Activated T-cell treated with anti-CD3 and anti-CD28 coated beads, Interleukin-2, amount 50 U/mL, for 4 hours (primary cell): ENCODE measurements at regions not wholly inside any gene's neighbourhood (a gene's known extent, or its start where the extent isn't known, plus 50 kb on each side); places are given as distances from the start of the nearest gene placed in this dataset.
"Not testable (repeated sequence)": the region's sequence is repeated elsewhere in the genome, so short reads cannot be mapped to it uniquely, and the experiment has no call there.

Experiments used
- ATAC-seq, 2 donors: fragments of 200-7000 bp; cut with Tn5 transposase; one replicate each; pipeline ENCODE4 v1.10.0; 2021
- DNase-seq: peaks from one replicate; pipeline ENCODE4 v3.0.0-alpha.2; 2020
- H3K27me3 Mint-ChIP-seq: one replicate; pipeline ENCODE4 v1.8.0; 2021; ENCODE audit warnings: low read depth, mixed read lengths
- H3K36me3 Mint-ChIP-seq: one replicate; pipeline ENCODE4 v1.8.0; 2022; ENCODE audit warnings: mixed read lengths; ENCODE audit not compliant: insufficient read depth
- H3K4me1 Mint-ChIP-seq: one replicate; pipeline ENCODE4 v1.8.0; 2021; ENCODE audit warnings: low read depth, mixed read lengths
- H3K4me3 Mint-ChIP-seq: one replicate; pipeline ENCODE4 v1.8.0; 2021; ENCODE audit warnings: mild to moderate bottlenecking, moderate library complexity, mixed read lengths
- H3K9me3 Mint-ChIP-seq: one replicate; pipeline ENCODE4 v1.8.0; 2021; ENCODE audit warnings: mixed read lengths

- not testable (repeated sequence) for H3K36me3 Mint-ChIP-seq, H3K27me3 Mint-ChIP-seq, ATAC-seq, H3K4me1 Mint-ChIP-seq, DNase-seq, H3K4me3 Mint-ChIP-seq, H3K9me3 Mint-ChIP-seq
Observed at GRCh38 chr6:58181557-58182065, 864.2 kb downstream of the PRIM2 start.

GRCh38 chr6:58185300-58185699, 867.9 kb downstream of the PRIM2 start:
- H3K4me1 Mint-ChIP-seq, DNase-seq, H3K9me3 Mint-ChIP-seq, H3K4me3 Mint-ChIP-seq, H3K36me3 Mint-ChIP-seq, ATAC-seq, H3K27me3 Mint-ChIP-seq: not testable (repeated sequence)

- not testable (repeated sequence) for H3K36me3 Mint-ChIP-seq, DNase-seq
Observed at GRCh38 chr6:58193209-58193608, 875.8 kb downstream of the PRIM2 start.

GRCh38 chr6:58198301-58198700, 880.9 kb downstream of the PRIM2 start:
- no peak for ATAC-seq
- Mint-ChIP-seq H3K27me3 (no peaks in the 10 kb centered on the region), H3K9me3 (no peaks in the 10 kb centered on the region), H3K4me1 (no peaks in the 10 kb centered on the region), H3K36me3 (no peaks in the 10 kb centered on the region), H3K4me3 (no peak overlapping the region)
- DNase-seq, result no peak

More at GRCh38 chr6:58193209-58193608, 875.8 kb downstream of the PRIM2 start:
- not testable (repeated sequence) for H3K4me1 Mint-ChIP-seq, H3K4me3 Mint-ChIP-seq, ATAC-seq, H3K27me3 Mint-ChIP-seq, H3K9me3 Mint-ChIP-seq

- H3K9me3 Mint-ChIP-seq, result peaks cover 27% of the 10 kb centered on the region
- not testable (repeated sequence) for ATAC-seq, H3K27me3 Mint-ChIP-seq, H3K4me3 Mint-ChIP-seq, DNase-seq, H3K4me1 Mint-ChIP-seq, H3K36me3 Mint-ChIP-seq
Observed at GRCh38 chr6:58237124-58237523, 919.7 kb downstream of the PRIM2 start.

- H3K4me3 Mint-ChIP-seq, H3K27me3 Mint-ChIP-seq, DNase-seq, H3K4me1 Mint-ChIP-seq, ATAC-seq, H3K36me3 Mint-ChIP-seq: not testable (repeated sequence)
- H3K9me3 Mint-ChIP-seq, result peaks cover 25% of the 10 kb centered on the region
Observed at GRCh38 chr6:58238421-58238820, 921.0 kb downstream of the PRIM2 start.

- H3K4me1 Mint-ChIP-seq, H3K4me3 Mint-ChIP-seq, DNase-seq, H3K27me3 Mint-ChIP-seq, H3K36me3 Mint-ChIP-seq, ATAC-seq: not testable (repeated sequence)
- peaks cover 29% of the 10 kb centered on the region for H3K9me3 Mint-ChIP-seq
Observed at GRCh38 chr6:58257625-58258024, 940.2 kb downstream of the PRIM2 start.

- no peaks in the 10 kb centered on the region for H3K4me1 Mint-ChIP-seq
- no peaks in the 10 kb centered on the region for H3K36me3 Mint-ChIP-seq
- ATAC-seq (no peak), DNase-seq (no peak)
- H3K4me3 Mint-ChIP-seq, result no peak overlapping the region
- H3K9me3 Mint-ChIP-seq, result peaks cover 20% of the 10 kb centered on the region
- H3K27me3 Mint-ChIP-seq, result no peaks in the 10 kb centered on the region
Observed at GRCh38 chr6:58290177-58290576, 972.7 kb downstream of the PRIM2 start.

- not testable (repeated sequence) for ATAC-seq, DNase-seq, H3K4me3 Mint-ChIP-seq, H3K27me3 Mint-ChIP-seq, H3K36me3 Mint-ChIP-seq, H3K4me1 Mint-ChIP-seq
- H3K9me3 Mint-ChIP-seq, result peaks cover 20% of the 10 kb centered on the region
Observed at GRCh38 chr6:58291319-58291718, 973.9 kb downstream of the PRIM2 start.

- H3K36me3 Mint-ChIP-seq, H3K27me3 Mint-ChIP-seq, H3K4me1 Mint-ChIP-seq, H3K9me3 Mint-ChIP-seq, H3K4me3 Mint-ChIP-seq, ATAC-seq, DNase-seq: not testable (repeated sequence)
Observed at GRCh38 chr6:58307901-58308300, 990.5 kb downstream of the PRIM2 start.

- H3K9me3 Mint-ChIP-seq, H3K36me3 Mint-ChIP-seq, H3K27me3 Mint-ChIP-seq, ATAC-seq, DNase-seq, H3K4me3 Mint-ChIP-seq, H3K4me1 Mint-ChIP-seq: not testable (repeated sequence)
Observed at GRCh38 chr6:58332108-58332507, 1014.7 kb downstream of the PRIM2 start.

GRCh38 chr6:58342287-58342686, 1024.9 kb downstream of the PRIM2 start:
- H3K9me3 Mint-ChIP-seq, H3K36me3 Mint-ChIP-seq, H3K4me3 Mint-ChIP-seq, ATAC-seq, H3K27me3 Mint-ChIP-seq, DNase-seq, H3K4me1 Mint-ChIP-seq: not testable (repeated sequence)

- H3K4me3 Mint-ChIP-seq, ATAC-seq, H3K27me3 Mint-ChIP-seq, DNase-seq, H3K36me3 Mint-ChIP-seq, H3K9me3 Mint-ChIP-seq, H3K4me1 Mint-ChIP-seq: not testable (repeated sequence)
Observed at GRCh38 chr6:58347534-58347933, 1030.1 kb downstream of the PRIM2 start.

- not testable (repeated sequence) for H3K9me3 Mint-ChIP-seq, H3K4me3 Mint-ChIP-seq, H3K4me1 Mint-ChIP-seq, ATAC-seq, DNase-seq, H3K27me3 Mint-ChIP-seq, H3K36me3 Mint-ChIP-seq
Observed at GRCh38 chr6:58351619-58352018, 1034.2 kb downstream of the PRIM2 start.

- not testable (repeated sequence) for DNase-seq, H3K9me3 Mint-ChIP-seq, H3K4me1 Mint-ChIP-seq, H3K36me3 Mint-ChIP-seq, H3K4me3 Mint-ChIP-seq, ATAC-seq, H3K27me3 Mint-ChIP-seq
Observed at GRCh38 chr6:58358452-58358851, 1041.0 kb downstream of the PRIM2 start.

GRCh38 chr6:58365856-58366255, 1048.4 kb downstream of the PRIM2 start:
- not testable (repeated sequence) for H3K36me3 Mint-ChIP-seq, DNase-seq, H3K4me1 Mint-ChIP-seq, H3K27me3 Mint-ChIP-seq, H3K9me3 Mint-ChIP-seq, H3K4me3 Mint-ChIP-seq, ATAC-seq
